DMS53 treated with DMSO at 0.1 percent for 48 hours (cell line): ENCODE measurements at regions not wholly inside any gene's neighbourhood (a gene's known extent, or its start where the extent isn't known, plus 50 kb on each side); places are given as distances from the start of the nearest gene placed in this dataset.
A peak's percentile ranks its signal among the peaks of the same experiment; 100 is the strongest.

ENCODE experiments used
- DNase-seq: peaks from one replicate; lab custom pipeline; 2025; ENCODE audit not compliant: unreplicated experiment; lab: John Stamatoyannopoulos, UW

GRCh38 chr6:23002044-23002619, 432.8 kb downstream of the HDGFL1 start:
- DNase-seq = no peak

GRCh38 chr6:23003671-23004467, 434.5 kb downstream of the HDGFL1 start:
- no peak for DNase-seq

DNA sequence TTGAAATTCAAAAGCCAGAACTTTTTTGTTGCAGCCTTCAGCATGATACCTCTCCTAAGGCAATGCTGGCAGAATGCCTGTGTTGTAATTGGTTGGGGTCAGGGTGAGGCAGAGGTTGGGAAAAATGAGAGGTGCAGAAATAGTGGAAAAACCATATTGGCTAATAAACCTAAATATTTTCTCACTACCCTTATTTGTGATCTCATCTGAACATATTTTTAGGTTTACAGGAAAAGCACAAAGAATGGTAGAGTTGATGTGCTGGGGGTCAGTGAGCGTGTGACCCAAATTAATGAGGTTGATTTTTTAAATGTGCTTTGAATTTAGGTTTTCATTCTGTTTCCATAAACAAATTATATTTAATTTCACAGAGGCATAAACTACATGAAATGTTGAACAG, 437.3 kb downstream of the HDGFL1 start:
- no peak for DNase-seq

DNA sequence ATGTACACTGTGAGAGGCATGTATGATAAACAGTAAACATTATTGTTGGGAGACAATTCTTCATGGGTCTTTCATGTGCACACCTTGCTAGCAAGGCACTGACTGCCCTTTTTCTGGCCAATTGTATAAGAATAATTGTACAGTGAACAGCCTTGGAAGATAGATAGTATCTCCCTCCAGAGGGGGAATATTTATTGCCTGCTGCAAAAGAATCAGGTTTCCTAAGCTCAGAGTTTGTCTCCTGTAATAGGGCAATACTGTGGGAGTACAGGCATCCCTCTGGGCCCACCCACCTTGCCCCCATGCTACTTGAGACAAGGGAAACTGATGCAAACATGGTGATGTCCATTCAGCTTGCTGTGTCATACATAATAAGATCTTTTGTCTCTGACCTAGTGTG, 442.2 kb downstream of the HDGFL1 start:
- no peak for DNase-seq

DNA sequence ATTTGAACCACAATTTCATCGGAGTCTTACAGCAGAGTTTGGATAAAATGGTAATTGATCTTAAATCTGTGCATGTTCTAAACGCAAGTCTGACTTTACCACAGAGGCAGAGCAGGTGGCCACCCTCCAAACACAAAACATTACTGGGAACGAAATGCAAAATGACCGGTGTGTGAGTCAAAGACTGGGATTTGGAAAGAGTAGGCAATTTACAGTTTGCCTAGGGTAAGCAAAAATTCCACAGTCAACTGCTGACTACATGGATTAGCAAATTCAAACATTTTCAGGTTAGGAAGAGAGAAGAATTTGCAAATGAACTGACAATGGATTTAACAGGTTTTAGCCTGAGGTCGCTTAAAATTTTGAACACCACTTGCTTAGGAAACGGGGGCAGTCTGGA, 444.4 kb downstream of the HDGFL1 start:
- DNase-seq = no peak

DNA sequence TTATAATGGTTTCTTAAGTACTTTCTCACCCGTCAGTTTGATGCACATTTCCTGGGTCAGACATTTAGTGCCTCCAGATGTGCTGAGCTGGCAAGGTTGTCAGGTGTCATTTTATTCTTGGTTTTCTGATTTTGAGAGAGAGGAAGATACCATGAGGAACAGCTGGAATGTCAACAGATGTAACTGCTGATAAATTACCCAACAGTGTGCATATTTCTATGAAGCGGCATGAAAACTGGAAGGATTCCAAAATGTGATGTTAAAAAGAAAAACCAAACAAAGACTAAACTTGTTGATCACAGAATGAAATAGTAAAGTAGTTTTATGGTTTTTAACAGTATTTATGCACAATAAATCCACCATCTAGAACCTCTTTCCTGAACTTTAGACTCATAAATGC, 447.3 kb downstream of the HDGFL1 start:
- DNase-seq = no peak

GRCh38 chr6:23021487-23021886, 452.1 kb downstream of the HDGFL1 start:
- peak; percentile 52 for DNase-seq

GRCh38 chr6:23027281-23027680, 457.9 kb downstream of the HDGFL1 start:
- no peak for DNase-seq

- no peak for DNase-seq
Measured at GRCh38 chr6:23031986-23032385, 462.6 kb downstream of the HDGFL1 start.

- DNase-seq = no peak
Measured at GRCh38 chr6:23034926-23035325, 465.6 kb downstream of the HDGFL1 start.

DNA sequence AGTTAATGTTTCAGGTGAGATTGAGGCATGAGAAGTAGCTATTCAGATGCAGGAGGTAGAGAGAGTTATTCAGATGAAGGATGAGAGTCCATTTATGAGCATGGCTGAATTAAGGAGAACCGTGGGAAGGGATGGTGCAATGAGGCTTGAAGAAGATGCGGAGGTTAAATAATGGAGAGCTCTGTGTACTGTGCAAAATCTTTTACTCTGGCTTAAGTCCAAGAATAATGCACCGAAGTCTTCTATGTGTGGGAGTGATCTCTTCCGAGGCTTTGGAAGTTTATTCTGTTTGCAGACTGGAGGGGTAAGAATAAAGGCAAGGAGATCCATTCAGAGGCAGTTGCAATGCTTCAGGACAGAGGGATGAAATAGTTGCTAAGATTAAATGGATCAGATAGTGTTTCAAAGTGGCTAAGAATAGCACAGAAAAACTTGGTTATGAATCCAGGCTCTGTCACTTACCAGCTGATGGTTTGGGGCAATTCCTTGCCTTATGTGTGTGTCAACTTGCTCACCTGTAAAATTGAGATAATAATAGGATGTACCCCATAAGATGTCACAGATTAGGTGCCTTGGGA, 467.1 kb downstream of the HDGFL1 start:
- DNase-seq = no peak

GRCh38 chr6:23040899-23041298, 471.5 kb downstream of the HDGFL1 start:
- DNase-seq = no peak

DNA sequence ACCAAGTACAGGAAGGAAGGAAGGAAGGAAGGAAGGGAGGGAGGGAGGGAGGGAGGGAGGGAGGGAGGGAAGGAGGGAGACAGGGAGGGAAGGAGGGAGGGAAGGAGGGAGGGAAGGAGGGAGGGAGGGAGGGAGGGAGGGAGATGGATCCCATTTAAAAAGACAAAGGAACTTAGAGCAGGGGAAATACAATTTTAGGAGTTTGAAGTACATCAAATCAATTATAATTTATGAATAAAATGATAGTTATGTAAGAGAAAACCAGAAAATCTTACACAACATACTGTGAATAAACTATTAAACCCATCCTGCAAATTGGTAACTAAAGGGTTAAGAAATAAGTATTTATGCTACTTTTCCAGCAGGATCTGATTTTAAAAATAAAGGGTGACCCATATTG, 475.9 kb downstream of the HDGFL1 start:
- no peak for DNase-seq

- DNase-seq = no peak
Measured at GRCh38 chr6:23055523-23055922, 486.2 kb downstream of the HDGFL1 start.

GRCh38 chr6:23073821-23074220, 504.5 kb downstream of the HDGFL1 start:
- DNase-seq = no peak

- DNase-seq = no peak
Measured at GRCh38 chr6:23077772-23078171, 508.4 kb downstream of the HDGFL1 start.

- DNase-seq = no peak
Measured at GRCh38 chr6:23081701-23082100, 512.3 kb downstream of the HDGFL1 start.

DNA sequence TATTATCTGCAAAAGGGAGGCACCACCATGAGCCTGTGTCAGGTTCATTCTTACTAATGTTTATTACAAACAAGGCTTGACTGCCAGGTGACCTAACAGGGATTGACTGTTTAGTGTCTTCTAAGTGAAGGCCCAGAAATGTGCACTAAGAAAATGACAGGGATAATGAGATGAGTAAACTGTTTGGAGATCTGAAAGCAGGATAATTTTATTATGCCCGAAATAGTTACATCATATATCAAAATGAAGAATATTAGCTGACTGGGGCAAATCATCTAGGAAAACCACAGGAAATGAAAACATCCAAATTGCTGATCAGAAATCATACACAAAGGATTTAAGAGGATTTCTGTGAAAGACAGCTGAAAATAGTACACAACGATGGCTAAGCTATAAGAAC, 516.7 kb downstream of the HDGFL1 start:
- no peak for DNase-seq

DNA sequence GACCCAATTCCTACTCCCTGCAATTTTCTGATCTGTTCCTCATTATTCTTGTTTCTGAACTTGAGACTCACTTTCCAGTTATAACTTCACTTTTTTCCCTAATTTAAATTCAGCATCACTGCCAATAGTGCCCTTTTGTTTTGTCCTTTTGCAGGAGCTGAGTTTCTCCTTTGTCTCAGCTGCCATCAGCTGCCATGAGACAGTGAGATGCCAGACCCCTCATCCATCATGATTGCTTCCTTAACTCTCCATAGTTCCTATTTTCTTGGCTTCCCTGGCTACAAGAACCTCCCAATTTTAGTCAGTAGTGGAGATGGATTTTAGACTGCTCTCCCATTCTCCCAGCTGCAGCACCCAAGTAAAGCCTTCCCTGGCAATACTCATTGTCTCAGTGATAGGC, 518.1 kb downstream of the HDGFL1 start:
- DNase-seq = no peak

GRCh38 chr6:23088761-23089160, 519.4 kb downstream of the HDGFL1 start:
- DNase-seq = no peak

GRCh38 chr6:23089981-23090380, 520.6 kb downstream of the HDGFL1 start:
- no peak for DNase-seq

DNA sequence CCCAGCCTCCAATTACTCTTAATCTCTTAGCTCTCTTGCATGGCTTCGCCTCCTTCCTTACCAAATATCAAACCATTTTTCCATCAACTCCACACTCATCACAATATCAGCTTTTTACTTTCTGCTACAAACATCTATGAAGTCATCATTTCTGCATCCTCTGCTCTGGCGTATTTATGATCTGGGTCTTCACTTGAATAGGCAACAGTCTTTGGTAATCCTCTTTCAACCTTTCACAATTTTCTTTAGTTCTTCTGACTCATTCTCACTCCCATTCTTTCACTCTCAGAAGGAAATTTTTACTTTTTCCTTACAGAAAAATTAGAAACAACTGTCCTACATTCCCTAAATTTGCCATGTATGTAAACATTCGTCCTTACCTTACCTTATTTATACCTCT, 522.4 kb downstream of the HDGFL1 start:
- no peak for DNase-seq

DNA sequence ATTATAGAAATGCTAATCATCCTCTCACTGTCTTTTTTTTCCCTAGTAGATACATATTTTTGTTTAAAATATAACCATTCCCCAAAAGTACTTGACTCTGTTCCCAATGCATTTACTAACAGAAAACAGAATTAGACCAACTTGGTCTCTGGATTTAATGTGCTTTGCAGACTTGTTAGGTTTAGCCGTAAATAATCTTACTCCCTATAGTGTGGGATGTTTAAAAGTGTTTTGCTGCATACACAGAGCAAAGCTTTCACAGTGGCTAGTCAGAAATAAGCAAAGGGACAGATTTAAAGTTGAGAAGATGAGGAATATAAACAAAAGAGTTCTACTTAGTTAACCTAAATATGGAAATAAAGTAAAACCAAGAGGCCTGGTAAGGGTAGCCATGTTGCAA, 527.5 kb downstream of the HDGFL1 start:
- DNase-seq = no peak
